ENCODE measurements at regions not wholly inside any gene's neighbourhood (a gene's known extent, or its start where the extent isn't known, plus 50 kb on each side); places are given as distances from the start of the nearest gene placed in this dataset.

DNA sequence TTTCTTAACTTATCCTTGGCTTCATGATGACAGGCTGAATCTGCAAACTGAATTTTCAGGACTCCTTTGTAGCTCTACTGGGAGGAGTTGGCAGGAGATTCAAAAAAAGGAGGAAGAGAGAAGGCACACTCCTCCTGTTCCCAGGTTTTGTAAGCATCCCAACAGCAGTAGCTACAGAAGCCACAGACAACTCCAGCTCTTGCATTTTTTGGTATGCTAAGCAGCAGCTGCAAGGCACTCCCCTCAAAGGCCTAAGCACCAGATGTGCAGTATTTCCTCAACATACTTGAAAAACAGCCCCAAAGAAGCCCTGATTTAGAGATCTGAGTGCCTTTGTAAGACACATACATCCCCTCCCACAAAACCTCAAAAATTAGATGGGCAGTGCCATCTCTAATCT is 328.6 kb upstream of the SYNCRIP start:
- TF ChIP-seq, protein P1, sequence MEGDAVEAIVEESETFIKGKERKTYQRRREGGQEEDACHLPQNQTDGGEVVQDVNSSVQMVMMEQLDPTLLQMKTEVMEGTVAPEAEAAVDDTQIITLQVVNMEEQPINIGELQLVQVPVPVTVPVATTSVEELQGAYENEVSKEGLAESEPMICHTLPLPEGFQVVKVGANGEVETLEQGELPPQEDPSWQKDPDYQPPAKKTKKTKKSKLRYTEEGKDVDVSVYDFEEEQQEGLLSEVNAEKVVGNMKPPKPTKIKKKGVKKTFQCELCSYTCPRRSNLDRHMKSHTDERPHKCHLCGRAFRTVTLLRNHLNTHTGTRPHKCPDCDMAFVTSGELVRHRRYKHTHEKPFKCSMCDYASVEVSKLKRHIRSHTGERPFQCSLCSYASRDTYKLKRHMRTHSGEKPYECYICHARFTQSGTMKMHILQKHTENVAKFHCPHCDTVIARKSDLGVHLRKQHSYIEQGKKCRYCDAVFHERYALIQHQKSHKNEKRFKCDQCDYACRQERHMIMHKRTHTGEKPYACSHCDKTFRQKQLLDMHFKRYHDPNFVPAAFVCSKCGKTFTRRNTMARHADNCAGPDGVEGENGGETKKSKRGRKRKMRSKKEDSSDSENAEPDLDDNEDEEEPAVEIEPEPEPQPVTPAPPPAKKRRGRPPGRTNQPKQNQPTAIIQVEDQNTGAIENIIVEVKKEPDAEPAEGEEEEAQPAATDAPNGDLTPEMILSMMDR (conservative IDR thresholded peaks at IDR 0.05; ENCODE audit: low read length) = no peak
- no peak for TF ChIP-seq EZH2phosphoT487 (IDR thresholded peaks at IDR 0.05; ENCODE audit: borderline replicate concordance, low read depth, low read length)

Measured in OCI-LY7 (cell line).